Superior temporal gyrus (tissue), 1 donor: ENCODE measurements at regions not wholly inside any gene's neighbourhood (a gene's known extent, or its start where the extent isn't known, plus 50 kb on each side); places are given as distances from the start of the nearest gene placed in this dataset.

ENCODE experiments used
- DNase-seq: peaks from one replicate; pipeline ENCODE4 v3.0.0-alpha.2; 2016; ENCODE audit errors: extremely low spot score

- no peak for DNase-seq
These were observed 56.5 kb downstream of the IRX6 start for GRCh38 chr16:55380485-55380884.

GRCh38 chr16:55384288-55385247, 60.6 kb downstream of the IRX6 start:
- DNase-seq = no peak

GRCh38 chr16:55385359-55385758, 61.4 kb downstream of the IRX6 start:
- no peak for DNase-seq

- DNase-seq = no peak
These were observed 62.7 kb downstream of the IRX6 start for GRCh38 chr16:55386534-55387296.

GRCh38 chr16:55388131-55388862, 64.3 kb downstream of the IRX6 start:
- DNase-seq = no peak

GRCh38 chr16:55389426-55390073, 65.5 kb downstream of the IRX6 start:
- no peak for DNase-seq

- DNase-seq = no peak
These were observed 66.7 kb downstream of the IRX6 start for GRCh38 chr16:55390630-55391237.

- DNase-seq = no peak
These were observed 67.9 kb downstream of the IRX6 start for GRCh38 chr16:55391760-55392375.

GRCh38 chr16:55392701-55393100, 68.7 kb downstream of the IRX6 start:
- no peak for DNase-seq

- DNase-seq = peak; percentile 27
These were observed 70.0 kb downstream of the IRX6 start for GRCh38 chr16:55393991-55394390.

- DNase-seq = no peak
These were observed 74.8 kb downstream of the IRX6 start for GRCh38 chr16:55398762-55399161.

GRCh38 chr16:55399911-55400310, 75.9 kb downstream of the IRX6 start:
- DNase-seq = no peak

- no peak for DNase-seq
These were observed 77.0 kb downstream of the IRX6 start for GRCh38 chr16:55401046-55401445.

- no peak for DNase-seq
These were observed 75.5 kb upstream of the MMP2 start for GRCh38 chr16:55403464-55403863.

- no peak for DNase-seq
These were observed 72.3 kb upstream of the MMP2 start for GRCh38 chr16:55406651-55407050.

- DNase-seq = no peak
These were observed 70.3 kb upstream of the MMP2 start for GRCh38 chr16:55408661-55409060.

GRCh38 chr16:55411231-55411630, 67.8 kb upstream of the MMP2 start:
- DNase-seq = no peak

- no peak for DNase-seq
These were observed 60.4 kb upstream of the MMP2 start for GRCh38 chr16:55418586-55418985.

GRCh38 chr16:55421226-55421625, 57.8 kb upstream of the MMP2 start:
- no peak for DNase-seq

GRCh38 chr16:55426865-55427484, 52.0 kb upstream of the MMP2 start:
- DNase-seq = no peak
